Endothelial cell of umbilical vein (primary cell): ENCODE measurements at regions not wholly inside any gene's neighbourhood (a gene's known extent, or its start where the extent isn't known, plus 50 kb on each side); places are given as distances from the start of the nearest gene placed in this dataset.

Source experiments
- EZH2 ChIP-seq: IDR thresholded peaks from 2 replicates; pipeline ENCODE4 v1.6.1; 2012; ENCODE audit warnings: borderline replicate concordance, low read depth, mild to moderate bottlenecking, moderate library complexity, low read length, inconsistent platforms; ENCODE audit not compliant: severe bottlenecking
- POLR2A ChIP-seq: IDR thresholded peaks from 2 replicates; pipeline ENCODE4 v1.6.1; 2012; ENCODE audit warnings: low read depth, mild to moderate bottlenecking, control low read depth, low read length

- TF ChIP-seq POLR2A = no peak
- TF ChIP-seq EZH2 = no peak
Measured at GRCh38 chr3:86162521-86162920, 828.4 kb downstream of the VGLL3 start.
